ENCODE measurements at regions not wholly inside any gene's neighbourhood (a gene's known extent, or its start where the extent isn't known, plus 50 kb on each side); places are given as distances from the start of the nearest gene placed in this dataset.

GRCh38 chr18:73279498-73279897 lies 411.7 kb upstream of the NETO1 start:
- no peak overlapping the region for H4K5ac ChIP-seq (ENCODE audit: insufficient read length, low read depth, low read length)
- H3K4me1 Mint-ChIP-seq: 0 out of 4 replicates have a peak, but pooled peaks cover 0 to 2% of the 10 kb centered on the region in 2 experiments
- no peak overlapping the region for H2BK15ac ChIP-seq (ENCODE audit: low read depth, low read length)
- H2AFZ ChIP-seq (ENCODE audit: low read length): no peak overlapping the region
- no CpG with 5 or more reads among the region's 11 CpGs for WGBS (ENCODE audit: extremely low coverage, insufficient read length, low lambda C conversion rate)
- H2BK20ac ChIP-seq (ENCODE audit: low read depth, low read length, poor library complexity, severe bottlenecking): no peak overlapping the region
- H2BK12ac ChIP-seq (ENCODE audit: insufficient read length, low read depth, low read length): no peak overlapping the region
- no peak overlapping the region for H3K27ac ChIP-seq (ENCODE audit: insufficient read length, low read depth, low read length)
- no peak overlapping the region for H2BK120ac ChIP-seq (ENCODE audit: low read depth, low read length, poor library complexity, severe bottlenecking)
- H4K8ac ChIP-seq (replicated peaks; ENCODE audit: insufficient read length, low read depth, low read length): no peak overlapping the region
- H3K4ac ChIP-seq (ENCODE audit: low read depth, low read length): no peak overlapping the region
- H3K9me3 ChIP-seq (ENCODE audit: control insufficient read depth, low read depth, low read length): no peaks in the 10 kb centered on the region
- H2BK5ac ChIP-seq (ENCODE audit: insufficient read length, low read length): no peak overlapping the region
- no peaks in the 10 kb centered on the region for H3K79me2 ChIP-seq (ENCODE audit: insufficient read depth, low read length)
- no peak overlapping the region for H3K23ac ChIP-seq (ENCODE audit: insufficient read length, low read depth, low read length)
- DNase-seq: no peak
- no peak overlapping the region for H3K9ac ChIP-seq (ENCODE audit: extremely low read depth, insufficient read length, low read length)
- H3K56ac ChIP-seq (ENCODE audit: insufficient read length, low read depth, low read length): no peak overlapping the region
- no peaks in the 10 kb centered on the region for H4K20me1 ChIP-seq (ENCODE audit: control insufficient read depth, insufficient read depth, insufficient read length)
- no peaks in the 10 kb centered on the region for H3K9me3 Mint-ChIP-seq
- no peaks in the 10 kb centered on the region for H3K36me3 Mint-ChIP-seq (ENCODE audit: insufficient read depth in 1 of 3, low read depth in 3 of 3)
- H3K4me3 Mint-ChIP-seq: no peak overlapping the region
- no peaks in the 10 kb centered on the region for H3K27me3 ChIP-seq (ENCODE audit: insufficient read depth, low read length)
- no peak overlapping the region for H3T11ph ChIP-seq (ENCODE audit: low read length)
- no peak for TF ChIP-seq CTCF (conservative IDR thresholded peaks at IDR 0.05)
- no peak overlapping the region for H3K18ac ChIP-seq (ENCODE audit: insufficient read length, low read depth, low read length)
- H3K79me1 ChIP-seq (ENCODE audit: insufficient read depth, low read depth, low read length, poor library complexity, severe bottlenecking): no peaks in the 10 kb centered on the region
- H3K4me2 ChIP-seq (ENCODE audit: insufficient read depth, insufficient read length, low read length): no peak overlapping the region
- no peaks in the 10 kb centered on the region for H3K23me2 ChIP-seq (ENCODE audit: insufficient read length, low read depth, low read length, poor library complexity, severe bottlenecking)
- no peak overlapping the region for H2AK5ac ChIP-seq (ENCODE audit: insufficient read length, low read length)
- H4K91ac ChIP-seq (ENCODE audit: insufficient read length, low read depth, low read length): no peak overlapping the region
- H3K4me1 ChIP-seq (ENCODE audit: insufficient read depth, low read length): no peaks in the 10 kb centered on the region
- H3K14ac ChIP-seq (ENCODE audit: insufficient read depth, low read length): no peak overlapping the region; the same call in 1 of the 2 replicates
- no peaks in the 10 kb centered on the region for H3K27me3 Mint-ChIP-seq (ENCODE audit: low read depth)
- H3K27ac Mint-ChIP-seq: no peak overlapping the region

Measured in H9 (cell line).